ENCODE measurements at regions not wholly inside any gene's neighbourhood (a gene's known extent, or its start where the extent isn't known, plus 50 kb on each side); places are given as distances from the start of the nearest gene placed in this dataset.
"Not testable (repeated sequence)": the region's sequence is repeated elsewhere in the genome, so short reads cannot be mapped to it uniquely, and the experiment has no call there.

- DNase-seq (ENCODE audit: low read depth) = not testable (repeated sequence)
These were observed 439.1 kb downstream of the CNTNAP4 start for GRCh38 chr16:76716251-76716650.

DNA sequence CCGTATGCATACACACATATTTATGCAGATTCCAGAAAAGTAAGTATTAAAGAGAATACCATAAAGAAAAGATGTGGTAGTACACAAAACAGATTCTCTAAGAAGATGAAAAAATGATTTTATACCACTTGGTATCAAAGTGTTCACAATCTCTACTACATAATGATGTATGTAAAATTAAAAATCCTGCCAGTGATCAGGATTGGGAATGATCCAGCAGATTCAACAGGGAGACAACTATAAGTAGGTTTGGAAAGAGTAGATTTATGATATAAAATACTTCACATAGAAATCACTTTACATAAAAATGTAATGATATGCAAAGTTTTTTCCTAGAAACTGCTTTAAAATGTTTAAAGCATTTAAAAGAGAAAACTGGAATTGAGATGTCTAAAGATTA lies 447.0 kb downstream of the CNTNAP4 start:
- no peak for DNase-seq (ENCODE audit: low read depth)

- no peak for DNase-seq (ENCODE audit: low read depth)
These were observed 452.3 kb downstream of the CNTNAP4 start for GRCh38 chr16:76729525-76729924.

GRCh38 chr16:76732894-76733293 lies 455.7 kb downstream of the CNTNAP4 start:
- no peak for DNase-seq (ENCODE audit: low read depth)

- no peak for DNase-seq (ENCODE audit: low read depth)
These were observed 449.4 kb upstream of the MON1B start for GRCh38 chr16:76741623-76742022.

DNA sequence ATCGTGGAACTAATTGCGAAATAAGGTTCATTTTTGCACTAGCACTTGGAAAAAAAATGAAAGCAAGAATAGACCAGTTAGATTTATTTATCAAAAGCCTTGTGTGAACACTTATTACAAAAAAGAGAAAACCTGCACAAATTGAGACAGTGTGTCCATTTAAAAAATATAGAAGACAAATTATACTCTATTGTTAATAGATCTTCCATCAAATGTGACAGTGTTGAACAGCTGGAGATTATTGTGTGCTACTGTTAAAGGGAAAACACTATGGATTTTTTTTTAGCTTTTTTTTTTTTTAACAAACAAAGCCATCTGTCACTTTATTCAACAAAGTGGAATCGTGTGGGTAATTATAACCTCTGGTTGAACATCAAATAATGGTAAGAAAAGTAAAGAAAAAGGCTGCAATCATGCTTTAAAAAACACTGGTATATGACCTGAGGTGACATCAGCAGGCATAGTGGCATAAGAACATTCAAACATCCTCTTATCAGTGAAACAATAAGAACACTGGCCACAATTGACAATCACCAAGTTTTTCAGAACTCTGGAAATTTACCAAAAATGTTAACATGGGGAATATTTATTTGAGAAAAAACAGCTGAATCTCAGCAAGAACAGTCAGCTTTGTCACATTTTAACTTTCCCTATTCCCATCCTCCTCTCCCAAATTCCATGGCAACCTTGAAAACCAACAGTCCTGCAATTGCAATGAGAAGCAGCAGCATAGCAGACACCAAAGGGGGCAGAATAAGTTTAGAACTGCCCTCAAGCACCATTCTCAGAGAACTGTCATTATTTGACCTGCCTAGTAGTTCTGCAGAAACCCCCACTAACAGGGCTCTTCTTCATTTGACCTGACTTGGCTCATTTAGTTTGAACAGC lies 442.3 kb upstream of the MON1B start:
- DNase-seq (ENCODE audit: low read depth) = no peak

GRCh38 chr16:76749780-76750375 lies 441.1 kb upstream of the MON1B start:
- no peak for DNase-seq (ENCODE audit: low read depth)

DNA sequence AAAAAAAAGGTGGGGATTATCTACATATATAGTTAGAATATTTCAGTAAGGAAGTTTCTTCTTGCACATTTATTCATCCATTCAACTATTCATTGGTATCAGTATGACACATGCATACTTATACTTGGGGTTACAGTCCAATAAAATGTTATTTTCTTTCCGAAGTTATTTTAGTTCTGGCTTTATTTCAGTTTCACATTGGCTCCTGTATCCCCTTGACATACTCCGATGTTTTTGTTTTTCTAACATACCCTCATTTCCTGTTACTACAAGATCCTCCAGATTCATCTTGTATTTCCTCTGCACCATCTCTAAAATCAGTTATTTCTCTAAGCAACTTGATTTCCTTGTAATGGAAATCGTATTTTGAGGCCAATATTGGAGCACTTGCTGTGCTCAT lies 435.5 kb upstream of the MON1B start:
- no peak for DNase-seq (ENCODE audit: low read depth)

- no peak for DNase-seq (ENCODE audit: low read depth)
These were observed 434.6 kb upstream of the MON1B start for GRCh38 chr16:76756423-76756822.

DNA sequence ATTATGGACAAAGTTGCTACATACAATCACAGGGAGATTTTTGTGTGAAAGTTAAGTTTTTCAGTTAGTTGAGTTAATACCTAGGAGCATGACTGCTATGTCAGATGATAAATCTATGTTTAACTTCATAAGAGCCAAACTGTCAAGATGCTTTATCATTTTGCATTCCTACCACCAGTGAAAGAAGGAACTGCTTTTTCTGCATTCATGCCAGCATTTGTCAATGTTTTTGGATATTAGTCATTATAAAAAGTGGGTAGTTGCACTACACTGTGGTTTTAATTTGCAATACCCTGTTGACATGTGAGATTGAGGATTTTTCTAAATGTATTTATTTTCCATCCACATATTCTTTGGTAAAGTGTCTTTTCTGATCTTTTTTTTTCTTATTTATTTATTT lies 434.0 kb upstream of the MON1B start:
- DNase-seq (ENCODE audit: low read depth) = no peak

GRCh38 chr16:76766538-76766937 lies 424.5 kb upstream of the MON1B start:
- no peak for DNase-seq (ENCODE audit: low read depth)

DNA sequence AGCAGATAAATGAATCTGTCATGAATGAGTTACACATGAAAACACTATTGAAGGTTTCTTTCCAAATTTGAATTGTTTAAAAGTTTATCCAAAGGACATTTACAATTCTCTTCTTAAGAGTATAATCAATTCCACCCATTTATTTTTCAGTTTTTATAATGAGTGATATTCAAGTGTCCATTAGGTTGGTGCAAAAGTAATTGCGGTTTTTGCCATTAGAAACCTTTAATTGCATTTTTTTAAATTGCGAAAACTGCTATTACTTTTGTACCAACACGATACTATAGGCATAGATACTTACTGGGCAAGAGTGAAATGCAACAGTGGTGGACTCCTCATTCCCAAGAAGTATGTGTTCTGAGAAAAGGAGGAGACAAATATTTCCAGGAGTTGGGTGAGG lies 422.7 kb upstream of the MON1B start:
- no peak for DNase-seq (ENCODE audit: low read depth)

DNA sequence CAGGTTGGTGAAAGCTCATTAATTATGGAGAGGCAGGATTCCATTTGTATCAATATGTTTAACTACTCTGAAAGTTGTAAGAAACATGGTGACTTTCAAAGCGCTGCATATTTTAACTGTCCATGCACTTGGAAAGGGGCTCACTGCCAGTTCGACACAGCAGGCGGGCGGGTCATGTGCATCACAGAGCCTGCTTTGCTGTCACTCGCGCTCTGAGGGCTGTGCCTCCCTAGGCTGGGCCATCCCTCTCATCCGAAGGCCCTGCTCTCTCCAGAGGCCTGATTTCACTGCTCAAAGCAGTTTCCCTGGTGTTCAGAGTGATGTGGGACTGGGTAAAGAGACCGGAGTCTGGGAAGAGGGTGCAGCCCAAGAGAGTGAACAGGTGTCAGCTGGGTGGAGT lies 422.0 kb upstream of the MON1B start:
- DNase-seq (ENCODE audit: low read depth) = no peak

DNA sequence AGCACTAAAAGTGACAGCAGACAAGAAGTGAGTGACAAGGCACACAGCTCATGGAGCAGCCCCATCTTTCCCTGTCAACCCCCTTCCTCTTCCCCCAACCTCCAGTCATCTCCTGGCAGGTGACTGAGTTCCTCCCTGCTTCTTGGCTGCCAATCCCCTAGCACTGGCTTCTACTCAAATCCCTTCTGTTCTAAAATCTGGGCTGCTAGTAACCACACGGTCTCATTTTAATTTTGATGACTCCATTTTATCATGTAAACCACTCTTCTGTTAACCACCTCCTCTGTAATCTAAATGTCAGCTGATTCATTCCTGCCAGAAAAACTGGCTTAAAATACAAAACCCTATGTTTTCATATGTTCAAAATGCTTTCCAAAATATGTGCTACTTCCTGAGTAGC lies 419.8 kb upstream of the MON1B start:
- no peak for DNase-seq (ENCODE audit: low read depth)

DNA sequence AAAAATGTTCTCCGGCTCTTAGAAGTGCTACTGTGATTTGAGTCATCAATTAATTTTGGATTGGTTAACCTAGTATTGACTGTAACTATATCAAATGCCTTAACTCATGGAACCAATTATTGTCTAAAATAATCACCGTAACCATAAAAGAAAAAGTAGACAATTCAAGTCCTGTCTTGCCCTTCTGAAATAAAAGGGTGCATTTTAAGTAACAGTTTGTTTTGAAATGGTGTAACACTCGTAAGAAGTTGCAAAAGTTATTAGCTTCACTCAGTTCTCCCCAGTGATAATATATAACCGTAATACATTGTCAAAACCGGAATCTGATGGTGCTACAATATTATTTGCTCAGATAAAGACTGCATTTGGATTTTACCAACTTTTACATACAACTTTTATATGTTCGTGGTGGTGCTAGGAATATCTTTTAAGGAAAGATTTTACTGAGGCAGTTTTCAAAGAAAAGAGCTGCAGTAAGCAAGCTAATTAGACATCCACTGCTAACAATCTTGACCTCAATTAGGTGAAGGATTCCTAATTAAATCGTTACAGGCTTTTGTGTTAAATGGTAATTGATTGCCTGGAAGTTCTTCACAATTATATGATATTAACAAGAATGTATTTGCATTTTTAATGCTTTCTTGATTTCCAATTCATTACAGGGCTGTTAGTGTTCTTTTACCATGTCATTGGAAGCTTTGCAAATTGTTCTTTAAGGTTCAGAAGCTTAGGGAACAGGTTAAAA lies 413.1 kb upstream of the MON1B start:
- no peak for DNase-seq (ENCODE audit: low read depth)

- DNase-seq (ENCODE audit: low read depth) = no peak
These were observed 410.4 kb upstream of the MON1B start for GRCh38 chr16:76780556-76780955.

DNA sequence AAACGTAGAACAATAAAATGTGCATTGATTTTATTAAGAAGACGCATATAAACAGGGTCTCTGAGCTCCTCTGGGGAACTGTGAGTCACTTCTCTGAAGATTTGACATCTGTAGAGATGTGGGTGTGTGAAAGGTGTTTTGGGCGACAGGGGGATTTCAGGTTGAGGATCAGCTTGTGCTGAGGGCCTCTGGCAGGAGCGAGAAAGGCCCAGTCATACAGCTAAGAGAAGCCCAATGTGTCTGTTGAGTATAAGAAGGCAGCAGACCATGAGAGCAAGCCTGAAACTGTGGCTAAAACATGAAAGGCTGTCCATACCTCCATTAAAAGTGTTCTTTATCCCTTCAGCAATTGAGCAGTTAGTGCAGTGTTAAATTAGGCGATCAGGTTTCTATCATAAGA lies 406.5 kb upstream of the MON1B start:
- no peak for DNase-seq (ENCODE audit: low read depth)

DNA sequence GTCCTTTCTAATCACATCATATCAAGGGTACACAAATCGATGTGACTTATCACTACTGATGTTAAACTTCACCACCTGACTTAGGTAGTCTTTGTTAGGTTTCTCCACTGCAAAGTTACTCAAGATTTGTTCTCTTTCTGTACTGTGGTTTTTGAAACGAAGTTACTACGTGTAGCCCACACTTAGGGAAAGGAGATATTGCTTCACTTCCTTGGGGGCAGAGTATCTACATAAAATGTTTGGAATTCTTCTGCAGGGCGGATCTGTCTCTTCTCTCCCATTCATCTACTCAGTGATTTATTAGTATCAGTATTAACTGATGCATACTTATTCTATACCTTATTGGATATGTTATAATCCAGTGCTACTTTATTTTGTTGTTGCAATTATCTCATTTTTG lies 403.6 kb upstream of the MON1B start:
- DNase-seq (ENCODE audit: low read depth) = no peak

GRCh38 chr16:76791151-76791550 lies 399.8 kb upstream of the MON1B start:
- no peak for DNase-seq (ENCODE audit: low read depth)

DNA sequence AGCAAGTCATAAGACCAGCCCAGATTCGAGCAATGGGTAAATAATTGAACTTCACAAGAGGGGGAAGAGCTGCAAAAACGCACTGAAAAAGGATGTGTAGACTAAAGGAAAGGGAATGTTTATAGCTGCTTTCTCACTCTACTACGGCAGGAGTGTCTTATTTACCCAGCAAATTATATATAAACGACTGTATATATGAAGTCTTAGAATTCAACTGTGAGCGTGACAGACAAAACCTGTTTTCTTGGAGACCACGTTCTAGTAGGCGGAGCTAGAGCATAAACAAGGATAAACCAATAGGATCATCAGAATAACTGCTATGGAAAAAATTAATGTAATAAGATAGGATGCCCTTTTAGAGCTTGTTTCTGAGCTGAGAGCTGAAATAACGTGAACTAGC lies 394.6 kb upstream of the MON1B start:
- no peak for DNase-seq (ENCODE audit: low read depth)

DNA sequence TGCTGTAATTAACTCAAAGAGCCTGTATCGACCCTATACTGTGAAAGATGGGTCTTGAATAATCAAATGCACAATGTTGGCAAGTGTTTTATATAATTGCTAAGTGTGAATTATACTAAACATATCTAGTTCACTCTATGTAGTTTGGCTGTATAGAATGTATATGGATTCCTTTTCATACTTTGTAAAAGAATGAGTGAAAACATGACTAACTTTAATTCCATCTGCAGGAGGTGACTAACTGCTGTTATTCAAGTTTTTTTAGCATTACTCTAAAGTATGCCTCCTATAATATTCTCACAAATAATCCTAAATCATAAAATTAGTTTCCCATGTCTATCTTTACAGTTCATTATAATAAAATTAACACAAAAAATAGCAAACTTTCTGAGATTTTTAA lies 394.0 kb upstream of the MON1B start:
- DNase-seq (ENCODE audit: low read depth) = no peak

GRCh38 chr16:76797457-76797856 lies 393.5 kb upstream of the MON1B start:
- DNase-seq (ENCODE audit: low read depth) = no peak

DNA sequence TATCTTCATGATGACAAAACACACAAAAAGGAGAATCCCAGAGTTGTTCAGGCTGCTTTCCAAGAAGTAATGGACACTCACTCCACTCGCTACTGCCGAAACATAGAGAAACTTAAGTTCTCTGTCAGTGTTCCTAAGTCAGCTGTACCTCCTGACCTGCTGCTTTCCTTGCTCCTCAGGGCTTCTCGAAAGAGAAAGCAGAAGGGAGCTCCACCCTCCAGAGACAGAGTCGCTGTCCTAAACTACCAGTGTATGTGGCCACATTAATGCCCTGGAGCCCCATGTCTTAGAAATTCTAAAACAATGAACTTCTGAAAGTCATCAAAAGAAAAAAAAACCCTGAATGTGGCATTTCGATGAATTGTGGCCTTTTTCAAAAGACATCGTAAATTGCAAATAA lies 390.8 kb upstream of the MON1B start:
- DNase-seq (ENCODE audit: low read depth) = no peak
